HG02623 (cell line): ENCODE measurements at regions not wholly inside any gene's neighbourhood (a gene's known extent, or its start where the extent isn't known, plus 50 kb on each side); places are given as distances from the start of the nearest gene placed in this dataset.

Source experiments
- ATAC-seq: cut with Tn5 transposase; IDR thresholded peaks from one replicate; pipeline ENCODE4 v1.9.1; 2021; ENCODE audit warnings: moderate library complexity; ENCODE audit not compliant: unreplicated experiment

DNA sequence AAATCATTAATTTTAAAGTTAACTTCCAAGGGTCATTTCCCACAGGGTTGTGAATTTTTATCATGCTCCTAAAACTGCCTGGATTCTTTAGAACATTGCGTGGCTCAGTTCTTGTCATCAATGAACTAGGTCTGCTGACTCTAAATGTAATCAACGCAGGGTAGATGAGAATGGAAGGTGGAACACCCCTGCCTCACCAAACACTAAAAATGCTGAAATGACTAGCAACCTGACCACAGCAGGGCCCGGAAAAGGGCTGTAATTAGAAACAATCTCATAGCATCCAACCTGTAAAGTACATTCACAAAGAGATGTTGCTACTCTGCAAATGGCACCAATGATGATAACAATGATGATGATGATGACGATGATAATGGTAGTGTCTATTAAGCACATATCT lies 356.9 kb downstream of the DEPDC1B start:
- ATAC-seq = no peak

DNA sequence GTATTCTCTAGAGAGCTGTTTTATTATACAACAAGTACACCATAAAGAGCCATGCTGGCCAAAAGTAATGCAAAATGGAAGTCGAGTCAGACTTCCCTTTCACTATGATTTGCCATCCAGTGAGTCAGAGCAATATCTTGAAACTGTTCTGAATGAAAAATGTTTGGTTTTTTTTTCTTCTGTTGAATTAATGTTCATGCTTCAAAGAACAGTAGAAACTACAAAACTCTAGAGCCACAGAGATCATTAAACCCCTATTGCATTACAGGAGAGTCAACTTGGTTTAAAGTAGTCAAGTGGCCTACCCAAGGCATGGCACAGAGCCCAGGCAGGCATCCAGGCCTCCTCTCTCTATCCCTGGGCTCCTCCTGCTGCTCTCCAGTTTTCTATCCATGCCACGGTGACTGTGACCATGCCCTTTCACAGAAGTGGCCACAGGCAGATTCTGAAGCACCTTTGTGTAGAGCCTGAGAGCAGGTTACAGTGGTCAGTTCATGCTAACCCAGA lies 358.9 kb downstream of the DEPDC1B start:
- ATAC-seq = peak; percentile 56

DNA sequence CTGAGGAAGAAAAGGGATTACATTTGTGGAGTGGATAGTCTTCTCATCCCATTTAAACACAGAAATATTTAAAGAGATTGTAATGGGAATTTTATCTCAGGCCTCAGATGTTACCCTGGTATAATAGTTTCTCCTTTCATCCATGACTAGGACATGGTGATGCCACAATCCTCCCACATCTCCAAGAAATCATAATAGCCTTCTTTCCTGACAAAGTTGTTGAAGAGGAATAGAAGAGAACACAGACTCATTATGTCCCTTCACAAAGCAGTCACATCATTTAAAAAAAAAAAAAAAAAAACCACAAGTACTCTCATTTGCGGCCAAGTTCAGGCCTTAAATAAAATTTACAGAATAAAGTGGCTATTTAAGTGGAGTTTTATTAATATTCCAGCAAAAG lies 359.6 kb downstream of the DEPDC1B start:
- ATAC-seq = no peak

DNA sequence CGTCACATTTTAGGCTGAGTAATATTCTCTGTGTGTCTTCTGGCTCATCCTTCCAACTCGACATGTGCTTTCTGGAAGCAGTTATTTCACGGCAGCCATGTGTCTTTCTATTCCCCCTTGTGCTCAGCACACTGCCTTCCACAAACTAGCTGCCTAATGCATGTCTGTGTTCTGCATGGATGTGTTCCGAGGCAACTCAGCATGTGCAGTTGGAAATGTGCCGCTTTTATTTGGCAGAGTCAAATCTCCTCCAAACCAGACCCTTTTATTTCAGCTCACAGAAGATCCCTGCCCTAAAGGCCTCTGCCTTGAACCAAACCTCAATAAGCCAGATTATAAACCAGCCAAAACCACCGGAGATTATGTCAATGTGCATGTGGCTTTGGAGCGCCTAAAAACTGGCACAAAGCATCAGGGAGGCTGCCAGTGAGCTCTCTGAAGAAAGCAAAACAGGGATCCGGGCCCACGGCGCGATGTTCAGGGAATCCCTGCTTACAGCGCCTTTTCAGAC lies 360.2 kb downstream of the DEPDC1B start:
- no peak for ATAC-seq

DNA sequence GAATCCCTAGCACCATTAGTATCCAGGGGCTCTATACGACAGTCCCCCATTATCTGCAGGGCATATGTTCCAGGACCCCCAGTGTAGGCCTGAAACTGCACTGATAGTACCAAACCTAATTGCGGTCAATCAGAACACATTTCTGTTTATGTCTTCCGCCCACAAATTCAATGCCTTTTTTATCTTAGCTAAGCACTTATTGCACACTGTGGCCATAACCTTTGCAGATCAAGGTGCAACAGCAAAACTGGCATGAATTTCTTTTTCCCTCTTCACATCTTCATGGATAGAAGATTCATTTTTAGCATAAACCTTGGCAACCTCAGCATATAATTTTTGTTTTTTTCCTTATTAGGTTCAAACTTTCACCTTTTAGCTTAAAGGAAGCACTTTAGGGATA lies 361.1 kb downstream of the DEPDC1B start:
- no peak for ATAC-seq

DNA sequence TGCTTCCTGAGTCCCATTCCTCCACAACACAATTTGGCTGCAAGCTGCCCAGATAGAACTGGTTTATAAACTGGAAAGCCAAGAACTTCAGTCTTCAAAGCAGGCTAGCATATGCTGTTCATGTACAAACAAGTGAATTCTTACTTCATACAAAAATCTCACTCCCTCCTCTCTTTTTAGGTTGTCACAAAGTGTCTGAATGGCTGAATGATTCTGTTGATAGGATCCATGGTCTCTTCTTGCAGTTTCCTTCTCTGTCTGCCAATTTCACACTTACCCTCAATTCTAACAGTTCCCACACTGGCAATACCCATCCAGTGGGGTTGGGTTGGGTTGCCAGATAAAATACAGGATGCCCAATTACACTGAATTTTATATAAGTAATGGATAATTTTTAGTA lies 363.5 kb downstream of the DEPDC1B start:
- ATAC-seq = no peak

DNA sequence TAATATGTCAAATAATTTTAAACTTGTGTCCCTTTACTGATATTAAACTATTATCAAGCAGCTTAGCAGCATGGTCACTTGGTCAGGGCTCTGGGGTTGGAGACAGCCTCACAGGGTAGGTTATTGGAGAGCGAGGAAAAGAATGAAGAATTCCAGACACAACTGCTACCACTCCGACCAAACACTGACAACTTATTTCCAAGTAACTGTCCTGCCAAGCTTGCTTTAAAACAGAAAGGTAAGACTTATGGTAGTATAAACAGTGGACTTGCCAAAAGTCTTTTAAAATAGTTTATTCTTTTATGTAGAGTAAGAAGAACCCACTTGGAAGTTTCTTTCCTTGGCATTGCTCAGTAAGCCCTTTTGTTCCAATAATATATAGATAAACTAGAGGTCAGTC lies 364.1 kb downstream of the DEPDC1B start:
- no peak for ATAC-seq

DNA sequence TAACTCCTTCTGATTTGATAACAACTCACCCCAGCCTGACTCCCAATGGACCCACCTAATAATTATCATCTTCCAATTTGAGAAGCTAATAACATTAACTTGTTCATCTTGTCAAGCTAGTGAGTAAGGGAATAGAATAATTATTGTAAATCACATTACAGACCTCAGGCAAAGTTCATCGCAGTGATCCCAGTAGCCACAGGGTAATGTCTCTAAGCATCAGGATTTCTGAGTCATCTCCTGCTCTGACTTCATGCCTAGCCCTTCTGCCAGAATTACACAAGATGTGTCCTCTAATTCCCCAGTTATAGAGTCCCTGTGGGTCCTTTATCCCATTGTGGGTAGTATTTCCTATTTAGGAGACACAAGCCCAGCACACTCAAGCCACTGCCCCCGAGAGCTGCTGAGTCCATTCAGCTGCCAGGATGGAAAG lies 365.7 kb downstream of the DEPDC1B start:
- ATAC-seq = no peak

DNA sequence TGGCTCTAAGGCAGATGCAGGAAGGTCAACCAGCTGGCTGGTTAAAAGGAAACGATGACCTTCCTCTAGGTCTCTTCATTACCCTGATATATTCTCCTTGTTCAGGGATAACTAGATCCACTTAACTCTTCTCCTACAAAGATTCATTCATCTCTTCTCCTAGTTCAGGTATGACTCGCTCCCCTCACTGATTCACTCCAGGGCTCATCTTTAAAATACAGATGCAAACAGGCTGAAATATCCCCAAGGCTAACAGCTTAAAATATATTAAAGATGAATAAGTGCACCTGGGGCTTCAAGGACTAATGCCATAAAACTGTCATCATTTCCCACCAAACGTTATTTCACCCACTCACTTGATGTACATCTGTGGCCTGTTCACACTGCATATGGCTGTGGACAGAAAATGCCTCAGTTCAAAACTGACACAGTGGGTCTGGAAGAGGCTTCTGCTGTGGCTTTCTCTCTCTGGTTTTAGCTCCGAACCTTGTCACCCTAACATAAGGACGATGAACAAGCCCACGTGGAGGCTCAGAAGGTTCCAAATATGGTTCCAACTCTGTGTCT lies 366.9 kb downstream of the DEPDC1B start:
- ATAC-seq = no peak

DNA sequence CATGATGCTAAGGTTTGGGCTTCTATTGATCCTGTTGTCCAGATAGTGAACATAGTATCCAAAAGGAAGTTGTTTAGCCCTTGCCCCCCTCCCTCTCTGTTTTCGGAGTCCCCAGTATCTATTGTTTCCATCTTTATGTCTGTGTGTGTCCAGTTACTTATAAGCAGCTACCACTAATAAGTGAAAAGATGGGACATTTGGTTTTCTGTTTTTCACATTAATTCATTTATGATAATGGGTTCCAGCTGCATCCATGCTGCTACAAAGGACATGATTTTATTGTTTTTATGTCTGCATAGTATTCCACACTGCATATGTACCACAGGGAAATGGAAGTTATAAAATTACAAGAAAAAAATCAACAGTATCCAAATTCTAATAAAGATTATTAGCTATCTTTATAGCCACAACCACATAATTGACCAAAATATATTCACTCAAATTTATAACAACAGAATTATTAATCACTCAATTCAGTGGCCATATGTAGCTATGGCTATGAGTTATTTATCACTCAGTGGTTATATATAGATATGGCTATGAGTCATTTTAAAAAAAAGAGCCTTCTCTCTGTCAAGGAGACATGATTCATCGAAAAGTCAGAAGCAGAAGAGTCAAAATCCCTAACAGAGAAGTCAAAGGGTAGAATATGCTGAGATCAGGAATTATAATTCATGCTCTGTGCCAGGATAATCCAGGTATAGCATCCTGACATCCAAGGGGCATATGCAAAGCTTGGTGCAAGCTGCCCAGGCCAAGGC lies 367.5 kb downstream of the DEPDC1B start:
- no peak for ATAC-seq

DNA sequence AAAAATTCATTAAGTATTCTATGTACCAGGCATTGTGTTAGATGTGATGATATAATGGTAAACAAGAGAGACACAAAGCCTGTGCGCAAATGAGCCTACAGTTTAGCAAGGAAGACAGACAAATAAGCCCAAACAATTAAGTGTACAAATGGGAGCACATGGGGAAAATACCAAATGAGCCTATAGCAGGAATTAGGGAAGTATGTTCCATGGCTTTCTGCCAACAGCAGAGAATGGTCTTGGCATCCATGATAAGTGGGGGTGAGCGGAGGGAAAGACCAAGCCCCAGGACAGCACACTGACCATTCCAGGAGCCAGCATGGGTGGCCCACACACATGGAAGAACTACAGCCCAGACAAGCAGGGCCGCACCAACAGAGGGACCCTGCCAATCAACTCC lies 369.7 kb downstream of the DEPDC1B start:
- no peak for ATAC-seq

DNA sequence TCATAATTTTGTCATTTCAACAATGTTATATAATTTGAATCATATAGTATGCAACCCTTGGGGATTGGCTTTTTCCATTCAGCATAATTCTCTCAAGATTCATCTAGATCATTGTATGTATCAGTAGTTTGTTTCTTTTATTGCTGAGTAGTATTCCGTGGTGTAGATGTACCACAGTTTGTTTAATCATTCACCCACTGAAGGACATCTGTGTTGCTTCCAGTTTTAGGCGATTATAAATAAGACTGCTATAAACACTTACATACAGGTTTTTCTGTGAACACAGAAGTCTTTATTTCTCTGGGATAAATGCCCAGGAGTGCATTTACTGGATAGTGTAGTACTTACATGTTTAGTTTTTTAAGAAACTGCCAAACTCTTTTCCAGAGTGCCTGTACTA lies 374.1 kb downstream of the DEPDC1B start:
- no peak for ATAC-seq

DNA sequence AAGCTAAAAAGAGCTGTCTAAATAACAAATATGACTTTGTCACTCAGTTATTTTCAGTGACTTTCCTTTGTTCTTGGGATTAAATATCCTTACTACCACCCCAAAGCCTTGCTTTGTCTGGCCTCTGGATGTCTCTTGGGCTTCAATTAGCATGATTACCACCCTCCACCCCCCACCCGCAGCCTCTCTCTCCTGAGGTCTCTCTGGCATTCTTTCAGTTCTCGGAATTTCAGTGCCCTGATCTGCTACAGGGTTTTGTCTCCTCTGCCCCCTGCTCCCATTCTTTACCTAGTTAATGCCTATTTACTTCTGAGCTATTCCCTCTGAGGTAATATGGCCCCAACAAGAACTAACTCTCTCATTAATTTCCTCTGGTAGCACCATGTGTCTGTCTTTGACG lies 376.4 kb downstream of the DEPDC1B start:
- ATAC-seq = no peak

DNA sequence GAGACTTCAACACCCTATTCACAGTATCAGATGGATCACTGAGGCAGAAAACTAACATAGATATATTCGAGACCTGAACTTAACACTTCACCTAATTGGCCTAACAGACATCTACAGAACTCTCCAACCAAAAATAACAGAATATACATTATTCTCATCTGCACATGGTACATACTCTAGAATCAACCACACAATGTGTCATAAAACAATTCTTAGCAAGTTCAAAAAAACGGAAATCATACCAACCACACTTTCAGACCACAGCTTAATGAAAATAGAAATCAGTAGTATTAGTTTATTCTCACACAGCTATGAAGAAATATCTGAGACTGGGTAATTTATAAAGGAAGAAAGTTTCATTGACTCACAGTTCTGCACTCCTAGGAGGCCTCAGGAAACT lies 387.9 kb downstream of the DEPDC1B start:
- no peak for ATAC-seq

DNA sequence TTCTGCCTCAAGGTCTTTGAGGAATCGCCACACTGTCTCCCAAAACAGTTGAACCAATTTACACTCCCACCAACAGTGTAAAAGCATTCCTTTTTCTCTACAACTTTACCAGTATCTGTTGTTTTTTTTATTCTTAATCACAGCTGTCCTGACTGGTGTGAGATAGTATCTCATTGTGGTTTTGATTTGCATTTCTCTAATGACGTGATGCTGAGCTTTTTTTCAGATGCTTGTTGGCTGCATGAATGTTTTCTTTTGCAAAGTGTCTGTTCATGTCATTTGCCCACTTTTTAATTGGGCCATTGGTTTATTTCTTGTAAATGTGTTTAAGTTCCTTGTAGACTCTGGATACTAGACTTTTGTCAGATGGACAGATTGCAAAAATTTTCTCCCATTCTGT lies 400.0 kb downstream of the DEPDC1B start:
- no peak for ATAC-seq

DNA sequence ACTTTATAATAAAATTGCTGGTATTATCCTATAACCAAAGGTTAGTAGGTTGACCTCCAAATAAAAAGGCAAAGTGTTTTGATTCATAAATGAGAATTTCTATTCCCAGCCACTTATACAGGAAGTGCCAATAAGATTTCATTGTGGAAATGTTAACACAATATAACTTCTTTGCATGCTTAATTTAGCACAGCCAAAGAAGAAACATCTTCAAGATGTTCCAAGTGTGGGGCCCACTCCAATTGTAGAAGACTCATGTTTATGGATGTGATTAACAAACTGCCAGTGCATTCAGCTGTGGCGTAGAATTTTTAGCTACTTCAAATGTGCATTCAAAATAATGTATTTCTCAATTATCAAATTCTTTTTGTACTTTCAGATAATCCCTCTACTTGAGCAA lies 402.3 kb downstream of the DEPDC1B start:
- ATAC-seq = no peak

DNA sequence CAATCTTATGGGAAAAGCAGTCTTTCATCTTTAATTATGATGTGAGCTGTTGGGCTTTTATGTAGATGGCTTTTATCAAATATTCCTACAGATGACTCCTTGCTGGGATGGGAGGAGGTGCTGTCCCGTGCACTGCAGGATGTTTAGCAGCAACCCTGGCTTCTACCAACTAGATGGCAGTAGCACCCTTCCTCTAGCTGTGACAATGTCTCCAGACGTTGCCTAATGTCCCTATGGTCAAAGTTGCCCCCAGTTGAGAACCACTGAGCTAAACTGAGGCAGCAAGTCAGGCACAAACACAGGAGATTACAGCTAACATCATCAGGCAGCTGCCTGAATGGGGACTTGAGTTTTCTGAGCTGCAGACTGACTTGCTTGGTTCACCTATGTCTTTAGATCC lies 401.9 kb upstream of the PDE4D start:
- ATAC-seq = no peak

DNA sequence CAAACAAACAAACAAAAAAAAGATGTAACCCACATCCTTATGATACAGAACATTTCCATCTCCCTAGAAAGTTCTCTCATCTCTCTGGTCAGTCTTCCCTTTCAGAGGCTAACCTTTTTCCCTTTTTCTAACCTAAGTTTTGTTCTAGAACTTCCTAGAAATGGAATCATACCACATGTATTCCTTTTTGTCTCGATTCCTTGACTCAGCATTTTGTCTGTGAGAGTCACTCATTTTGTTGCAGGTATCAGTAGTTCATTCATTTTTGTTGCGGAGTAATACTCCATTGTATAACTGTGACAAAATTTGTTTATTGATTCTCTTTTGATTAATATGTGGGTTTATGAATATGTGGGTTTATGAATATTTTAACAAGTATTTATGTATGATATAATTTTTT lies 400.0 kb upstream of the PDE4D start:
- ATAC-seq = no peak

DNA sequence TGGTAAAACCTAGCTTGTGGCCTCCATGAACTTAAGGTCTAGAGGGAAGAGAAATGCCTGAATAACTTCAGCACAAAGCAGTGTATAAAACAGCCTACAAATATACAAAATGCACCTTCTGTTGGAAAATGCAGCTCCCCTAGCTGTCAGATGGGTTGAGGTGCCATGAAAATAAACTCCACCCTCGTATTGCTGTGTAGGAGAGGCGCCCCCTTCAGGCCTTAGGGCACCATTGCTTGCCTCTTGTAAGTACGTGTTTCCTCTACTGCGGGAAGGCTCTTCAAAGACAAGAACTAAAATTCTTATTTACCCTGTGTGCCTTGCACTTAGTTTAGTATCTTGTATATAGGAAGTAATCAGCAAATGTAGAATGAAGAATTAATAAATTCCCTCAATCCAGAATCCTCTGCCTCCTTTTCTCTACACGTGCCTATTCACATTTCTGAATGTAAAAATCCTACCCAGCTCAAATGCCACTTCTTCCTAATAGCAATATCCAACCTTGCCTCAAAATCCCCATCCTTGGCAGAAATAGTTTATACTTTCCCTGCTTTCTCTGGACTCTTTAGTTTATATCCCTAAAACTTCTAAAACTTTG lies 393.7 kb upstream of the PDE4D start:
- peak; percentile 89 for ATAC-seq

DNA sequence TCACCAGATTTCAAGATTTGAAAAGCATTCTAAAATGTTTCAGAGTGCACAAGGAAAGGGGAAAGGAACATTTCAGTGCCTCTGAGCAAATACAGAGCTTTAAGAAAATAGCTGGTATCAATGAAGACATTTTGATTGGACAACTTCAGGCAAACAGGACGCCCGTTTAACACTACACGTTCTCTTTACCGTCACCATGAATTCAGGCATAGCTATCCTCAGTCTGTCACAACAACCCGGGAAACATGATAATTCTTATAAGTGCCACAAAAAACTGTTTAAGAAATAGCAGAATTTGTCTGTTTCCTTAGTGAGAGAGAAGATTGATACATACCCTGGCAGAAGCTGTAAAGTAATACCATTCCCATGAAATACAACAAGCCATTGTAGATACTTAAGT lies 392.4 kb upstream of the PDE4D start:
- no peak for ATAC-seq

DNA sequence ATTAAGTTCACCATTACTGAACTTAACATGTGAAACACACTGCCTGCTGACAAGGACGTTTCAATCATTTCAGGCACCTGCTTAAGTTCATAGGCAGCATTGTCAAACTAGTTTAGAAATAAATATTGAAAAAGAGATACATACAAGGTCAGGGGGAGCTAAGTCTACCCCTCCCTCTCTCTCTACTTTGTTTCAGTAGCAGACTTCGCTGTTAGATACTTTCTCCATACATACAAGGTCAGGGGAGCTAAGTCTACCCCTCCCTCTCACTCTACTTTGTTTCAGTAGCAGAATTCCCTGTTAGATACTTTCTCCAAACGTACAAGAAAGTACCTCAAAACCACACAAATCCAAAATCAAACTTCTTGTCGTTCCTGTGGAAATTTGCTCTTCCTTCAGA lies 387.4 kb upstream of the PDE4D start:
- ATAC-seq = no peak

DNA sequence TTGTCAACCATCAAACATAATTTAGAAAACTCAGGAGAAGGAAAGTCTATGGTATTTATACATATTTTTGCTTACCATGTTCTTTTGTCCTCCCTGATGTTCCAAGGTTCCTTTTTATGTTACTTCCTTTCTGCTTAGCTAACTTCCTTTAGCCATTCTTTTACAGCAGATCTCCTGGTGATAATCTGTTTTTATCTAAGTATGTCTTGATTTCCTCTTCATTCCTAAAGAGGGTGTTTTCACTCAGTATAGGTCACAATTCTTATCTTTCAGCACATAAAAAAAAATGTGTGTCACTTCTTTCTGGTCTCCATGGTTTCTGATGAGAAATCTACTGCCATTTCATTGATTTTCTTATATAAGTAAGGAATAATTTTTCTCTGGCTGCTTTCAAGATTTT lies 384.4 kb upstream of the PDE4D start:
- ATAC-seq = no peak
